Right lobe of liver (tissue), 6 donors: ENCODE measurements at regions not wholly inside any gene's neighbourhood (a gene's known extent, or its start where the extent isn't known, plus 50 kb on each side); places are given as distances from the start of the nearest gene placed in this dataset.

Experiments
- ATAC-seq, 4 donors: fragments of 200-7000 bp; cut with Tn5 transposase; one replicate each; pipeline ENCODE4 v1.9.1; 2020; ENCODE audit warnings: mild to moderate bottlenecking in 4 of 4, moderate library complexity in 4 of 4
- DNase-seq, 3 donors: peaks; one replicate each; pipeline ENCODE4 v3.0.0-alpha.2; 2020
- H3K27ac ChIP-seq, 3 donors: fragments of 200-600 bp; one replicate each; pipeline ENCODE4 v1.8.0; 2022
- H3K27me3 ChIP-seq, 2 donors: fragments of 200-600 bp; one replicate each; pipeline ENCODE4 v1.8.0; 2022
- H3K36me3 ChIP-seq, 4 donors: fragments of 200-600 bp; sonication (generic) in 1 of 4; one replicate each; pipeline versions ENCODE4 v1.5.1 to v1.8.0; 2017 to 2022; ENCODE audit warnings: control low read depth in 1 of 4
- H3K4me1 ChIP-seq, 4 donors: fragments of 200-600 bp; sonication (generic) in 1 of 4; one replicate each; pipeline versions ENCODE4 v1.5.1 to v1.8.0; 2017 to 2022; ENCODE audit warnings: control low read depth in 1 of 4
- H3K4me3 ChIP-seq, 3 donors: fragments of 200-600 bp; one replicate each; pipeline ENCODE4 v1.8.0; 2022
- H3K9me3 ChIP-seq, 4 donors: fragments of 200-600 bp; sonication (generic) in 1 of 4; one replicate each; pipeline versions ENCODE4 v1.5.1 to v1.8.0; 2017 to 2022; ENCODE audit warnings: control low read depth in 1 of 4
- CTCF ChIP-seq, 4 donors: fragments of 200-600 bp in 3 of 4; fragments of 450-650 bp in 1 of 4; IDR thresholded peaks; one replicate each; pipeline versions ENCODE4 v1.5.1 to v1.8.0; 2016 to 2022; ENCODE audit warnings: antibody characterized with exemption in 4 of 4, mild to moderate bottlenecking in 2 of 4
- POLR2A ChIP-seq: fragments of 450-650 bp; IDR thresholded peaks from one replicate; pipeline ENCODE4 v1.6.1; 2017; ENCODE audit warnings: antibody characterized with exemption, mild to moderate bottlenecking
- WGBS: methylation state at CpG from one replicate; pipeline ENCODE4 v1.1.6; 2018; ENCODE audit warnings: low coverage, low lambda C conversion rate; ENCODE audit not compliant: insufficient coverage; ENCODE audit errors: missing lambda C conversion rate; 5-methylcytosine and 5-hydroxymethylcytosine counted together
- intact Hi-C, 2 donors: fragments of 100-400 bp; cut with DNase I; formaldehyde crosslinking; loops; one replicate each; pipeline versions ENCODE4 v1.11.2 to v1.14.1; 2022
- donor health status: DM: no; HTN: yes; CAD: no.
- donor health status: DM: no; HTN: no; CAD: no.
- donor health status: DM: no; HTN: no; CAD: no.
- donor health status: DM: no; HTN: yes; CAD: no.
- donor health status: DM: no; HTN: yes; CAD: no.

- ATAC-seq (no peak), DNase-seq (no peak)
- H3K9me3 ChIP-seq, result no peaks in the 10 kb centered on the region
- WGBS, result no CpG with 5 or more reads among the region's 1 CpG
- TF ChIP-seq POLR2A, result no peak
- TF ChIP-seq CTCF (IDR thresholded peaks at IDR 0.05), result no peak
- no peak overlapping the region for H3K4me3 ChIP-seq
- H3K4me1 ChIP-seq, result no peaks in the 10 kb centered on the region
- no peak overlapping the region for H3K27ac ChIP-seq
- H3K27me3 ChIP-seq, result no peaks in the 10 kb centered on the region
- intact Hi-C loops, result no loop called here
- no peaks in the 10 kb centered on the region for H3K36me3 ChIP-seq
These were observed 683.4 kb downstream of the PTPRC start for GRCh38 chr1:199322278-199322677.

- Histone ChIP-seq H3K27me3 (no peaks in the 10 kb centered on the region), H3K4me3 (no peak overlapping the region), H3K36me3 (no peaks in the 10 kb centered on the region), H3K27ac (no peak overlapping the region), H3K4me1 (no peaks in the 10 kb centered on the region), H3K9me3 (no peaks in the 10 kb centered on the region)
- DNase-seq (no peak), ATAC-seq (no peak)
- 87% methylated on average over 3 of the region's 3 CpGs for WGBS
- intact Hi-C loops, result no loop called here
- TF ChIP-seq POLR2A, result no peak
- no peak for TF ChIP-seq CTCF (IDR thresholded peaks at IDR 0.05)
These were observed 694.3 kb upstream of the NR5A2 start for GRCh38 chr1:199333180-199333579.

- intact Hi-C loops, result no loop called here
- Histone ChIP-seq H3K27me3 (no peaks in the 10 kb centered on the region), H3K4me3 (no peak overlapping the region), H3K27ac (no peak overlapping the region), H3K9me3 (no peaks in the 10 kb centered on the region), H3K36me3 (no peaks in the 10 kb centered on the region), H3K4me1 (no peaks in the 10 kb centered on the region)
- DNase-seq (no peak), ATAC-seq (no peak)
- TF ChIP-seq POLR2A (no peak), CTCF (IDR thresholded peaks at IDR 0.05) (no peak)
- 67% methylated on average over 1 of the region's 1 CpG for whole genome bisulfite sequencing
These were observed 692.0 kb upstream of the NR5A2 start for GRCh38 chr1:199335496-199335895.

- ATAC-seq (peak in 1 of 4 donors; percentile 45), DNase-seq (no peak)
- TF ChIP-seq POLR2A, result no peak
- TF ChIP-seq CTCF (IDR thresholded peaks at IDR 0.05), result no peak
- Histone ChIP-seq H3K4me3 (no peak overlapping the region), H3K27ac (no peak overlapping the region), H3K27me3 (no peaks in the 10 kb centered on the region), H3K9me3 (no peaks in the 10 kb centered on the region), H3K36me3 (no peaks in the 10 kb centered on the region), H3K4me1 (no peaks in the 10 kb centered on the region)
- intact Hi-C loops, result no loop called here
- WGBS, result 80% methylated on average over 2 of the region's 4 CpGs
These were observed 690.5 kb upstream of the NR5A2 start for GRCh38 chr1:199336745-199337640.
